Psoas muscle (tissue), 7 donors: ENCODE measurements at regions not wholly inside any gene's neighbourhood (a gene's known extent, or its start where the extent isn't known, plus 50 kb on each side); places are given as distances from the start of the nearest gene placed in this dataset.

ENCODE experiments used
- ATAC-seq, 4 donors: fragments of 200-7000 bp; cut with Tn5 transposase; one replicate each; pipeline ENCODE4 v1.9.1; 2020; ENCODE audit warnings: moderate library complexity in 3 of 4, mild to moderate bottlenecking in 2 of 4
- DNase-seq, 2 donors: peaks; one replicate each; pipeline ENCODE4 v3.0.0-alpha.2; 2020
- H3K27ac ChIP-seq: fragments of 200-600 bp; one replicate; pipeline ENCODE4 v1.8.0; 2022
- H3K27me3 ChIP-seq, 3 donors: fragments of 200-600 bp in 1 of 3; one replicate each; pipeline versions ENCODE4 v1.6.1 to v1.8.0; 2013 to 2022; ENCODE audit warnings: low read length in 2 of 3, mild to moderate bottlenecking in 2 of 3, moderate library complexity in 1 of 3; ENCODE audit not compliant: insufficient read depth in 3 of 3
- H3K36me3 ChIP-seq, 2 donors: fragments of 200-600 bp in 1 of 2; one replicate each; pipeline versions ENCODE4 v1.6.1 to v1.8.0; 2013 to 2022; ENCODE audit warnings: low read depth in 1 of 2, mild to moderate bottlenecking in 1 of 2, moderate library complexity in 1 of 2; ENCODE audit not compliant: insufficient read depth in 1 of 2
- H3K4me1 ChIP-seq: fragments of 200-600 bp; one replicate; pipeline ENCODE4 v1.8.0; 2022
- H3K4me3 ChIP-seq: fragments of 200-600 bp; one replicate; pipeline ENCODE4 v1.8.0; 2022; ENCODE audit warnings: mild to moderate bottlenecking
- H3K9me3 ChIP-seq: fragments of 200-600 bp; one replicate; pipeline ENCODE4 v1.8.0; 2022
- CTCF ChIP-seq: fragments of 200-600 bp; IDR thresholded peaks from one replicate; pipeline ENCODE4 v1.8.0; 2022; ENCODE audit warnings: antibody characterized with exemption
- WGBS, 3 donors: extraction: QIAGEN DNeasy Blood & Tissue Kit; methylation state at CpG; one replicate each; pipeline versions ENCODE4 v1.1.6 to v1.1.7; 2013; 5-methylcytosine and 5-hydroxymethylcytosine counted together
- intact Hi-C, 2 donors: fragments of 100-400 bp; cut with DNase I; formaldehyde crosslinking; loops; one replicate each; pipeline versions ENCODE4 v1.11.0 to v1.14.2; 2022
- donor health status: healthy with polysubstance abuse.
- donor health status: DM: no; HTN: no; CAD: no; lungs with moderate emphysema.
- donor health status: Bipolar disorder and iron deficiency.
- donor health status: healthy.
- donor health status: DM: yes; HTN: yes; CAD: no.
- donor health status: DM: no; HTN: no; CAD: no.
- donor health status: DM: yes; HTN: yes; CAD: no.

GRCh38 chr4:155593793-155594192 lies 72.9 kb upstream of the GUCY1A1 start:
- Histone ChIP-seq H3K4me3 (no peak overlapping the region), H3K36me3 (no peaks in the 10 kb centered on the region), H3K27me3 (no peaks in the 10 kb centered on the region), H3K4me1 (no peaks in the 10 kb centered on the region), H3K27ac (no peak overlapping the region), H3K9me3 (no peaks in the 10 kb centered on the region)
- DNase-seq (no peak), ATAC-seq (no peak)
- intact Hi-C loops = no loop called here
- 91 to 97% (median 93%) methylated on average over 13 of the region's 13 CpGs for WGBS, 3 donors
- no peak for TF ChIP-seq CTCF

- Histone ChIP-seq H3K27me3 (no peaks in the 10 kb centered on the region), H3K4me1 (no peaks in the 10 kb centered on the region), H3K9me3 (no peaks in the 10 kb centered on the region), H3K27ac (no peak overlapping the region), H3K4me3 (no peak overlapping the region), H3K36me3 (no peaks in the 10 kb centered on the region)
- WGBS, 3 donors = 18 to 34% (median 33%) methylated on average over 1 of the region's 1 CpG
- no peak for DNase-seq
- intact Hi-C loops = no loop called here
- TF ChIP-seq CTCF = no peak
- no peak for ATAC-seq
Measured at GRCh38 chr4:155592938-155593297, 73.7 kb upstream of the GUCY1A1 start.

- 47 to 58% (median 51%) methylated on average over 3 of the region's 3 CpGs for WGBS, 3 donors
- Histone ChIP-seq H3K27ac (no peak overlapping the region), H3K4me1 (no peaks in the 10 kb centered on the region), H3K4me3 (no peak overlapping the region), H3K36me3 (no peaks in the 10 kb centered on the region), H3K9me3 (no peaks in the 10 kb centered on the region), H3K27me3 (no peaks in the 10 kb centered on the region)
- intact Hi-C loops = no loop called here
- DNase-seq (no peak), ATAC-seq (peak in 1 of 4 donors; percentile 30)
- no peak for TF ChIP-seq CTCF
Measured at GRCh38 chr4:155592179-155592937, 74.3 kb upstream of the GUCY1A1 start.

GRCh38 chr4:155591738-155592143 lies 74.9 kb upstream of the GUCY1A1 start:
- Histone ChIP-seq H3K4me3 (no peak overlapping the region), H3K4me1 (no peaks in the 10 kb centered on the region), H3K27me3 (no peaks in the 10 kb centered on the region), H3K36me3 (no peaks in the 10 kb centered on the region), H3K9me3 (no peaks in the 10 kb centered on the region), H3K27ac (no peak overlapping the region)
- intact Hi-C loops = no loop called here
- 94 to 98% (median 96%) methylated on average over 6 of the region's 6 CpGs for WGBS, 3 donors
- no peak for DNase-seq
- no peak for TF ChIP-seq CTCF
- ATAC-seq = no peak
